Left colon (tissue), 2 donors: ENCODE measurements at regions not wholly inside any gene's neighbourhood (a gene's known extent, or its start where the extent isn't known, plus 50 kb on each side); places are given as distances from the start of the nearest gene placed in this dataset.

Experiments used
- ATAC-seq: fragments of 200-7000 bp; cut with Tn5 transposase; one replicate; pipeline ENCODE4 v1.9.1; 2020; ENCODE audit warnings: mild to moderate bottlenecking, moderate library complexity
- DNase-seq, 2 donors: peaks; one replicate each; pipeline ENCODE4 v3.0.0-alpha.2; 2020
- intact Hi-C, 2 donors: fragments of 100-400 bp; cut with DNase I in 1 of 2; cut with micrococcal nuclease in 1 of 2; formaldehyde crosslinking; loops; one replicate each; pipeline versions ENCODE4 v1.11.2 to v1.14.0; 2022; cut with DNase I, micrococcal nuclease
- donor health status: DM: no; HTN: no; CAD: no.
- donor health status: DM: yes; HTN: yes; CAD: no.

DNA sequence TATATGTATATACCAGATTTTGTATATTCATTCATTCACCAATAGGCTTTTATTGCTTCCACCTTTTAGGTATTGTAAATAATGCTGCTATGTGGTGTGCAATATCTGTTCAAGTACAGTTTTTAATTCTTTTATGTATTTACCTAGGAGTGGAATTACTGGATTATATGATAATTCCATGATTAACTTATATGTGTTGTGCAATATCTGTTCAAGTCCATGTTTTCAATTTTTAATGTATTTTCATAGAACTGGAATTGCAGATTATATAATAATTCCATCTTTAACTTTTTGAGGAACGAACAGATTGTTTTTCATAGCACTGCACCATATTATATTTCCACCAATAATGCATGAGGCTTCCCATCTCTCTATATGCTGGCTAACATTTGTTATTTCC lies 50.6 kb upstream of the L3MBTL4 start:
- intact Hi-C loops, result no loop called here
- no peak for ATAC-seq
- DNase-seq, result no peak

DNA sequence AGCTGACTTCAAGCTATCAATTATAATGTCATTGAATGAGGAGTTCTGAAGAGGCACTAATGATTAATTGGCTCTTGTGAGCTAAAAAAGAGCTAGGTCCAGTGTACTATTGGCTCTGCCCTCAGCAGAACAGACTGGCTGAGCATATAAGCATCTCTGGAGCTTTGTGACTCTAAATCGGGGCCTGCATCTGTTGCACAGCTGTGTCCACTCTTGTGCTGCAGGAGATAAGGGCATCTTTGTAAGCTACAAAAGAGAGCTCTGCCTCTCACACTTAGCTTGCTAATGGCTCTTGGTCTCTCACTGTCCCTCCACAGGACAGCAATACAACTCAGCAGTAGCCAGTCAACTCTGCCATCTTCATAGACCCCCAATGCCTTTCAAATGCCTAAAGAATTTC lies 61.5 kb upstream of the L3MBTL4 start:
- intact Hi-C loops, result no loop called here
- no peak for ATAC-seq
- DNase-seq, result no peak

DNA sequence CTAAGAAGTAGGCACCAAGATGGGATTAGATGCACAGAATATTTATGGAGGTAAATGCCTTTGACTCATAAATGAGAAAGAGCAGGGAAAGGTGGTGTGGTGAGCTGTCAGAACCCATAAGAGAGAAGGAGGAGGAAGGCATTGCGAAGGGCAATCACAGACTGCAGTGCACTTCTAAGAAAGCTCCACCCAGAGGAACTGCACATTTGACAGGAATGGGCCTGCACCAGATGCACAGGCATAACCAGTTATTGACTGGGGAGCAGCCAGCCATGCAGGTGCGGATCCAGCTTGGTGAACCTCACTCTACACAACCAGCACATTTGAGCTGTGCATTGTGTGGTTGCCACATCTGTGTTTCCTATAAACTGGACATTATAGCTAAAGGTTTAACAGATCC lies 62.2 kb upstream of the L3MBTL4 start:
- intact Hi-C loops, result no loop called here
- DNase-seq (no peak), ATAC-seq (no peak)

DNA sequence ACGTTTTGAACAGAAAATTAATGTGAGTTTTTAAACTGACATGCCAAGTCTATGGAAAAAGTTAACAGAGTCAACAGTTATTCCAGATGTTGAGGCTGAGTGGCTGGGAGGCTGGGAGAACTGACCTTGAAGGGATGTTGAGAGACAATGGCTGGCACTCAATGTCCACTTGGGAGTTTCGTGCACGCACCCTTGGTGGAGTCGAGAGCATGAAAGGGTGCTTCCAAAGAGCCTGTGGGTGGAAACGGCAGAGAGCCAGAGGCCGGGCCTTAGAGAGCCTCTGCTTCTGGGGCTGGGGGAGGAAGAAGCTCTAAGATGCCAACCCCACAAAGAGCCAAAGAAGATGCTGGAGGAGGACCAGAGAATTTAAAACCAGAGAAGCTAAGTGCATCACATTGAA lies 63.4 kb upstream of the L3MBTL4 start:
- DNase-seq, result no peak
- intact Hi-C loops, result no loop called here

DNA sequence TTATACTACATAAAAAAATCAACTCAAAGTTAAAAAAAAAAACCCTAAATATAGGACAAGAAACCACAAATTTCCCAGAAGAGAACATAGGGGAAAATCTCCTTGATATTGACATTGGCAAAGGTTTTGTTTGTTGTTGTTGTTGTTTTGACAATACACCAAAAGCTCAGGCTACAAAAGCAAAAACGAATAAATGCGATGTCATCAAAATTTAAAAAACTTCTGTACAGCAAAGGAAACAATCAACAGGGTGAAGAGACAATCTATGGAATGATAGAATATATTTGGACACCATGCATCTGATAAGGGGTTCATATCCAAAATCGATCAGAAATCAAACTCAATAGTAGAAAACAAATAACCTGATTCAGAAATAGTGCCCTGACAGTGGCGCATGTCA lies 65.0 kb upstream of the L3MBTL4 start:
- DNase-seq (no peak), ATAC-seq (no peak)
- intact Hi-C loops, result loop anchor here in 1 of 2 donors (10.0 kb wide), 1 partner anchor 605 kb away; no protein-coding TSS in a partner anchor

More for the DNA sequence above, 63.4 kb upstream of the L3MBTL4 start:
- no peak for ATAC-seq

DNA sequence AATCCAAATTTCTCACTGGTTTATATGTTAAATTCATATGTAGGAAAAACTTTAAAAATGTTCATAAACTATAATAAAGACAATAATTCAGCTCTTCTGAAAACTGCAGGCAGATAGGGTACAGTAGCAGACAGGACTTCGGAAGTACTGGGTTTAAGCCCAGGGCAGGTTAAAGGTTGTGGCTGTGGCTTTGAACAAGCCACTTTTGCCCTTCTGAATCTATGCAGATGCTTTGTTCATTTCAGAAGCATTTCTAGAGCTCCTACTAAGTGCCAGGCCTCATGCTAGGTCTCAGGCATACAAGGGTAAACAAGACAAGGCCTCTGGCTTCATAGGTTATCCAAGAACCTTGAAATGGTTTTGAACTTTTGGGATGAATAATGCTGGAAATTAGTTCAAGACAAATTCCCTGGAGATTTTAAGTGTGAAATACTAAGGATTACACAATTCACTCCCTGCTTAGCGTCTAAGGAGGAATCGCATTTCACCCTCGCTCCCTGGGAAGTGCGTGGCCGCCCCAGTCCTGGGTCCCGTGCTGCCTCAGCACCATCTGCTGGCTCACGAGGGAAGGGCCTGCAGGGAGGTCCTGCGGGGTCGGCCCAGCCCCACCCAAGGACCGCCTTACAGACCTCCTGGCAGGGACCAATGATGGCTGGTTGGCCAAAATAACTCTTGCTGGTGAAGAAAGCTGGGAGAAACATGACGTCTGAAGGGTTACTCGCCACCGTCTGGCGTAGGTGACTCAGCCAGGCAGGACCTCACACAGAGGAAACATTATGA lies 67.7 kb upstream of the L3MBTL4 start:
- ATAC-seq, result peak; percentile 84
- intact Hi-C loops, result loop anchor here in 1 of 2 donors (10.0 kb wide), 1 partner anchor 608 kb away; no protein-coding TSS in a partner anchor
- DNase-seq, result peak; percentile 29 to 36

DNA sequence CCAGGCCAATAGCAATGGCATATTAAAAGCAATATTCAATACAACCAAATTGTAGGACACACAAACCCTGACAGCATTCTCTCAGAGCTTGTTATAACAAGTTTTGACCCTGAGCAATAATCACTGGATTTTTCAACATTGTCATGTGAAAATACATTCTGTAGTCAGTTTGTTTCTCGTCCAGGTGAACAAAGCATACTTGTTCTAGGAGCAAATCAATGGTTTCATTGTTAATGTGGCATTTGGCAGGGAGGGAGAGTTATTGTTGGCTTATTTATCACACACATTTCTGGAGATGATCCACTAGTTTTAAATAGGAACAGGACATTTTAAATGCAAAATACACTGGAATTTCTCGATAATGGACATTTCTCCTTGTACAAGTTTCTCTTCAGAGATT lies 69.9 kb upstream of the L3MBTL4 start:
- intact Hi-C loops, result loop anchor here in 1 of 2 donors (10.0 kb wide), 1 partner anchor 610 kb away; no protein-coding TSS in a partner anchor
- ATAC-seq (no peak), DNase-seq (no peak)

DNA sequence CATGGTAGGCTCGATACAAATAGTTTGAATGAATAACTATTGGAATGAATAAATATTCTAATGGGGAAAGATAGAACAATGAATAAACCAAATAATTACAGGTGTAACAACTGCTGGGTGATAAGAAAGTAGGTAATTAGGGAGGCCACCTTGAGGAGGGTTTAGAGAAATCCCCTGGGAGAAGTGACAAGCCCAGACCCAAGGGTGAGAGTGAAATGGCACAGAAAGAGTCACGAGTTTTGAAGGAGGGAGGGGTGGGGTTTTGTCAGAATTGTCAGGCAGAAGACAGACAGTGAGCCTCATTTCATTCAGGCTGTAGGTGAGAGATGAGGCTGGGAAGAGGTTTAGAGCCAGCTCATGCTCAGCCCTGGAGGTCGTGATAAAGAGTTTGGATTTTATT lies 71.6 kb upstream of the L3MBTL4 start:
- DNase-seq, result no peak
- intact Hi-C loops, result loop anchor here in 1 of 2 donors (10.0 kb wide), 1 partner anchor 612 kb away; no protein-coding TSS in a partner anchor

DNA sequence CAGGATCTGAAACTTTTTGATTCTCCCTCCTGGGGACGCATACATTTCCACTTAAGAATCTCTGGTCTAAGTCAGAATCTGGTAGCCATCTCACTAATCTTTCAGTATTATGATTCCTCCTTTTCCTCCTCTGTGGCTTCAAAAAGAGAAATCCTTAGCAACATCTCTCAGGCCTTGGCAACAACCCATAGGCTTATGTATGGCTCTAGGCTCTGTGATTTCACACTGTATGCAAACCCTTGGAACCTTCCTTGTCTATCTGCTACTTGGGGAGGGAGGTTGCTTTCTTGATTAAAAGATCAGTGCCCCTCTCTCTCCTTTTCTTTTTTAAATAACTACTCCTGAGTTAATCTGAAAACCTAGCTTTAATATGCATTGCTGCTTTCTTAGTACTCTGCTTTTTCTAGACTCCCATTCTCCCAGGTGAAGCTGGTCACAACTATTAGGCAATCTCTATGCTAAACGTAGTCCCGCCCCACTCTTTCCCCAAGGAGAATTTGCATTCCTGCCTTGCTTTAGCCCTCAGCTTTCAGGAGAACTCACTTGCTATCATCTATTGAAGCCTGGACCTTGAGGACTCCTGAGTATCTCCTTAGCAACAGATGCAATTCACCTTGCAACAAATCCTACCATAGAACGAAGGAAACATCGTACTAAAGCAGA lies 72.2 kb upstream of the L3MBTL4 start:
- ATAC-seq (no peak), DNase-seq (no peak)
- intact Hi-C loops, result loop anchor here in 1 of 2 donors (10.0 kb wide), 1 partner anchor 612 kb away; no protein-coding TSS in a partner anchor

More for the DNA sequence above, 71.6 kb upstream of the L3MBTL4 start:
- no peak for ATAC-seq

DNA sequence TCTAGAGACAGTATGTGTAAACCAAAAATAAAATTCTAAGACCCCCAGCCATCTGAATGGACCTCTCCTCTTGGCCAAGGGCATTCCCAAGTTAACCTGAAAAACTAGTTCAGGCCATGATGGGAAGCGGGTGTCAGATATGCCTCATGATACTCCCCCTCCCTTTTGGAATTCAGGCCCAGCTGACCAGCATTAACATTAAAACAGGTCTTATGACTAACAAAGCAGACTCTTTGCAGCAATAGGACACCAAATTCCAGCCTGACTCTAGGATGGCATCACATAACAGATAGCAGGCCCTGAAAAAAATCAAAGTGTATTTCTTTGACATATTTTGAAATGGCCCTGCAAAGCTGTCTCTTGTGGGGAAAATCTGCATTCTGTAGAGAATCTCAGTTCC lies 73.3 kb upstream of the L3MBTL4 start:
- intact Hi-C loops, result loop anchor here in 1 of 2 donors (10.0 kb wide), 1 partner anchor 613 kb away; no protein-coding TSS in a partner anchor
- DNase-seq (no peak), ATAC-seq (no peak)

DNA sequence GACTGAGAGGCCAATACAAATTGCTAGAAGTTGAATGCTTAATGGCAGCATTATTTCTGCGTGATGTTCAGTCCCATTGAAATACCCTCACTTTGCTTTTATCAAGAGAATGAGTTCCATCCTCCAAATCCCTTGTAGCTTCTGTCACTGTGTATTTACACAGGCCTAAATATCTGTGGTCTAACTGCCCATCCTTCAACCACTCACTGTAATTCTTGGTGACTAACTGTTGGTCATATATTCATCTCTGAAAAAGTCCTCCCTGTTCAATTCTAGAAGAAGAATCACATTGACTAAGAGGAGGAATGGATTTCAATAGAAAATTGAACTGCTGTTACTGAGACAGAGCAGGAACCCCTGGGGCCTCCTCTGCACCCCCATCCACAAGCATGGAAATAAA lies 74.2 kb upstream of the L3MBTL4 start:
- intact Hi-C loops, result loop anchor here in 1 of 2 donors (10.0 kb wide), 1 partner anchor 614 kb away; no protein-coding TSS in a partner anchor
- ATAC-seq, result no peak
- DNase-seq, result no peak

DNA sequence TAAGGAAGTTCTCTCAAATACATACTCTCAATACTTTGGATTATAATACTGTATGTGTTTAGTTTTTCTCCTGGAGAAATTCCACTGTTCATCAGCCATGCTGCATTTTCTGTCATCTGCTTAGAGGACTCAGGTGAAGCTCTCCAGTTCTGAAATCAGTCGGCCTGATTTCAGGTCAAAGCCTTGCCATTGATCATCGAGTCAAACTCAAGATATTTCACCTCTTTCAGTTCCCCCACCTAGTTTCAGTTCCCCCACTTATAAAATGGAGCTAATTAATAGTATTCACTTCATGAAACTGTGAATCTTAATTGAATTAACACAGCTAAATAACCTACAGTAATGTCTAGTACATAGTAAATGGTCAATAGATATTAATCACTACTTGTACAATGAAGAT lies 75.3 kb upstream of the L3MBTL4 start:
- intact Hi-C loops, result loop anchor here in 1 of 2 donors (10.0 kb wide), 1 partner anchor 615 kb away; no protein-coding TSS in a partner anchor
- ATAC-seq, result no peak
- DNase-seq, result no peak

DNA sequence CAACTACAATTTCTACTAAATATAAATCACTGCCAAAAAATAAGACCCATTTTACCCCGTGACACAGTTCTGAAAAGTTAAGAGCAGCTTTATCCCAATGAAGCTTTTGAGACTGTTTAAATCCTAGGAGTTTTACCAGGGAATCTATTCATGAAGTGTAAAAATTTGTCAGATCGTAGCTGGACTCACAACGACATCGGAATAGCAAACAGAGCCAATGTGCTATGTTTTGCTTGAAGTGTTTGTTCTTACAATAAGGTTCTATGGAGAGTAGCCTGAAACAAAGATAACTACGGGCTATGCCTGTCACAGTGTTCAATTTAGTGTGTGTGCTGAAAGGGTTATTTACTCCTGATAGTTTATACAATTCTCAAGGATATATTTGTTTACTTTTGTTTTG lies 78.5 kb upstream of the L3MBTL4 start:
- DNase-seq (no peak), ATAC-seq (no peak)
- intact Hi-C loops, result no loop called here

DNA sequence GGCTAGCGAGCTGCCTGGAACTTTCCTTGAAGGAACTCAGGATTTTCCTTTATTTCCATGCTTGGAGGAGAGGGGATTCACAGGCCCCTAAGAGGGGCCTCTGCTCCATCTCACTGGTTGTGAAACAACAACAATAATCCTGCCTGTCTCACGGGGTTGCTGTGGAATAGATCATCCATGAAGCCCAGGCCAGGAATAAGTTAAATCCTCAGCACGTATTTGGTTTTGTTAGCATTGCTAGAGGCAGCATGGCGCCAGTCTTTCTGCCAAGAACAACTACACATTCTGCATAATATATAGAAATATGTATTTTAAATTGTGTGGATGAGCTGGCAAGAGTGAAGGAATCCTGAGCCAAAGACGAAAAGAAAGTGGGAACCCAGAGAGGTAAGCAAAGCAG lies 80.8 kb upstream of the L3MBTL4 start:
- intact Hi-C loops, result no loop called here
- ATAC-seq, result no peak

DNA sequence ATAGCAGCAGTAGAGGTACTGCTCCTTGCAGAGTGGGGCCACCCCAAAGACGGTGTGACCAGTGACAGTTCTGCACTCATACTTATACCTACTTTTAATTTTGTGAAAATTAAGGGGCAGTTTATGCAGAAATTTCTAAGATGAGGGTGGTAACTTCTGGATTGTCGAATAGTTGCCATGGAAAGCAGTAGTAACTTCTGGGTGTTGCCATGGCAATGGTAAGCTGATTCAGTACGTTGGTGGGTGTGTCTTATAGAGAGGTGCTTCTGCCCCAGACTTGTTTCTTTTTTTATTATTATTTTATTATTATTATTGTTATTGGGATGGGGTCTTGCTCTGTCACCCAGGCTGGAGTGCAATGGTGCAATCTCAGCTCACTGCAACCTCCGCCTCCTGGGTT lies 82.8 kb upstream of the L3MBTL4 start:
- no peak for DNase-seq
- no peak for ATAC-seq
- intact Hi-C loops, result no loop called here

More for the DNA sequence above, 80.8 kb upstream of the L3MBTL4 start:
- no peak for DNase-seq

DNA sequence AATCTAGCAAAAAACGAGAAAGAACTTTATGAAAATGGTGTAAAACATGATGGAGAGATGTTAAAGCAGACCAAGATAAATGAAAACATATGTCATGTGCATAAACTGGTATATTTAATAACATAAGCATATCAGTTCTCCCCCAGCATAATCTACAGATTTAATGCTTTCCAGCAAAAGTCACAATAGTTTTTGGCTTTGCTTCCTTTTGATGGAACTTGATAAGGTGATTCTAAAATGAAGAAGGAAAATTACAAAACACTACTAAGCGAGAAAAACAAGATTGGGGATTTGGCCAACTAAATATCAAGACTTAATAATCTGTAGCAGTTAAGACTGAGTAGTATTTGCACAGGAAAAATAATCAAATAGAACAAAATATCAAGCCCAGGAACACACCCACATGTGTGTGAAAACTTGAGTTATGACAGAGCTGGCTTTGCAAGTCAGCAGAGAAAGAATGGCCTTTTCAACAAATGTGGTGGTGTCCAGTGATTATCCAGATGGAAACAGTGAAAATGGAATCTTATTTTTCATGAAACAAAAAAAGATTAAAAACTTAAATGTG lies 83.7 kb upstream of the L3MBTL4 start:
- intact Hi-C loops, result no loop called here
- ATAC-seq (no peak), DNase-seq (no peak)

DNA sequence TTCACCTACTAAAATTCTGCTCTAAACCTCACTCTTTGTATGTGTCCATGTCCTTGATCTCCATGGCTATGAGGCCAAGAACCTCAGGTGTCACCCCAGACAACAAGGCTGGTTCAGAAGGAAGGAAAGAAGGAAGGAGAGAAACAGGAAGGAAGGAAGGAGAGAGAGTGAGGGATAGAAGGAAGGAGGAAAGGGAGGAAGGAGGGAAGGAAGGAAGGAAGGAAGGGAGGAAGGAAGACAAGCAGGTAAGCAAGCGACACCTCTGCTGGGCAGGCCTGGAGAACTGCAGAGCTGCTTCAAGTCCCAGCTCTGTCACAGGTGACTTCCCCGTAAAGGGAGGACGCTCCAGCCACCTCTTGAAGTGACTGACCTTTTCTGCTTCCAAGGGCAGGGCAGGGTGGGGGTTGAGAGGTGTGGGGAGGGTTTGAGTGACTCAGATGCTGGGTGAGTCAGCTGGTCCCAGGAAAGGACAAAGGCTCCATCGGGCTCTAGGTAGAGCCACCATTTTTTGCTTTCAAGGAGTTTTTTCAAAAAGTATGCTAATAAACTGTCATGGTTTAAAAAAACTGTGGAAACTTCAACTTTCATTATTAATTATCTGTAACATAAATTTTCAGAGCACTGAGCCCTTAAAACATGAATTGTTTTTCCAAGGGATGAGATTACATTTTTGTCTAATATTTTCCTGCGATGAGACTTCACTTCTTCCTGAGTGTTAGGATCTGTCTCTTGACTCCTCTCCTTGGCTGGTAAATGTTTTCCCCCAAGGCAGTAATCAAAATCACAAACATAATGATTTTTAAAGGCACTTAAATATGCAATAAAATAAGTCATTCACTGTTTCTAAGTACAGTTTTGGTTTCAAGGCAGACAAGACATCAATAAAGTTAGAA lies 90.1 kb upstream of the L3MBTL4 start:
- ATAC-seq (no peak), DNase-seq (no peak)
- intact Hi-C loops, result no loop called here

DNA sequence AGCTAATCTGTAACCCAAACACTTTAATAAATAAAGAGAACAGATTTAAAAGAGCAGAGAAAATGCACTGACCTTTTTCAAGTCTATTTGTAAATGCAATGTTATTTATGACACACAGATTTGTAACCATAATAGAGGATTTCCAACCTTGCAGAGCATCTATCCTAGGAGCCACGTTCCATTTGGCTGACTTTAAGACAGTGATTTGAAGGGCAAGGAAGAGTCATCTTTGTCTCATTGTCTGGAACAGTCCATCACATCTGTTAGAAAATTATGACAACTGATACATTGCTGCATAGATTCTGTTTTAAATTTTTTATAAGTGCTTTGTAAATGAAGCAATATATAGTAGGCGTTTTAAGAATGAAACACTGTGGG lies 90.8 kb upstream of the L3MBTL4 start:
- no peak for DNase-seq
- ATAC-seq, result no peak
- intact Hi-C loops, result no loop called here

DNA sequence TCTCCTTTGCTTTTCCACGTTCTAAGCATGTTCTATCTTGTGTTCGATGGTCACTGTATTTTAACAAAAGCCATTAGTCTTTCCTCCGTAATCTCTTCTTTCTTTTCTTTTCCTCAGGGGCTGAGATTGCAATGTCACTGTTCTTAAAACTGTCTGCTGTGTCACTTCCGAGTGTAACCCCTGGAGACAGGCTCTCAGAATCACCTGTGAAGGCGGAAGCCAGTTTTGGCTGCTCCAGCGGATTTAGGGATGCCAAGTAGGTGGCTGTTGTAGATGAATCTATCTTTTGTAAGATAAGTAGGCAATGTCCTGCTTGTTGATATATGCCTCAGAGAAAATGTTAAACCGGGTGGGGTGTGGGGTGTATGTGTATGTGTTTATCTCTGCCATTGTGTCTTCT lies 94.7 kb upstream of the L3MBTL4 start:
- DNase-seq (no peak), ATAC-seq (no peak)
- intact Hi-C loops, result no loop called here
